ENCODE measurements at regions not wholly inside any gene's neighbourhood (a gene's known extent, or its start where the extent isn't known, plus 50 kb on each side); places are given as distances from the start of the nearest gene placed in this dataset.

DNA sequence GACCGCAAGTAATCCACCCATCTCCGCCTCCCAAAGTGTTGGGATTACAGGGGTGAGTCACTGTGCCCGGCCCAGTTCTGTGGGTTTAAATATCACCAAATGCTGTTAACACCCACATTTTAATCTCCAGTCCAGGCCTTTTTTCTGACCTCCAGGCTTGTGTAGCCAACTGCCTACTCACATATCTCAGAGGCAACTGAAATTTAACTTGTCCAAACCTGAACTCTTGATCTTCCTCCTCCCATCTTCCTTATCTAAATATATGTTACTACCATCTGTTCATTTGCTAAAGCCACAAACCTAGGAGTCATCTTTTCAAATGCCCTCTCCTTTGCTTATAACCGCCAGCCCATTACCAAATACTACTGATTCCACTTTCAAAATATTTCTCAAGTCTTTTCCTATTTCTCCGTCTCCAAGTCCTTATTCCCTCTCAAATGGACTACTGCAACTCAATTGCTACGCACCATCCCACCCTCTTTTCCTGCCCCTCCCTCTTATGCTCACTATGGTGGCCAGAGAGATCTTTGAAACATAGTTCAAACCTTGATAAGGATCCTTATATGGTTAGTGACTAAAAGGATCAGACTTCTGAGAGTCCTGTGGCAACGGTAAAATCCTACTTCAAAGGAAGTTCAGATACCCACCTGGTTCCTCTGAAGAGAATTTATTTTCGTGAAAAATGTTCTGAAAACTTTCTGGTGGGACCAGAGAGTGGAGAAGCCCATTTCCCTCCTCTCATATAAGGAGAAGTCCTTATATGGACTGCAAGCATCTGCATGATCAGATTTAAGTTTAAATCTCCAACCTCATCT is 78.5 kb upstream of the CDC42BPA start (continued):
- TF ChIP-seq, protein P1, sequence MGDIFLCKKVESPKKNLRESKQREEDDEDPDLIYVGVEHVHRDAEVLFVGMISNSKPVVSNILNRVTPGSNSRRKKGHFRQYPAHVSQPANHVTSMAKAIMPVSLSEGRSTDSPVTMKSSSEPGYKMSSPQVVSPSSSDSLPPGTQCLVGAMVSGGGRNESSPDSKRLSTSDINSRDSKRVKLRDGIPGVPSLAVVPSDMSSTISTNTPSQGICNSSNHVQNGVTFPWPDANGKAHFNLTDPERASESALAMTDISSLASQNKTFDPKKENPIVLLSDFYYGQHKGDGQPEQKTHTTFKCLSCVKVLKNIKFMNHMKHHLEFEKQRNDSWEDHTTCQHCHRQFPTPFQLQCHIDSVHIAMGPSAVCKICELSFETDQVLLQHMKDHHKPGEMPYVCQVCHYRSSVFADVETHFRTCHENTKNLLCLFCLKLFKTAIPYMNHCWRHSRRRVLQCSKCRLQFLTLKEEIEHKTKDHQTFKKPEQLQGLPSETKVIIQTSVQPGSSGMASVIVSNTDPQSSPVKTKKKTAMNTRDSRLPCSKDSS (IDR thresholded peaks at IDR 0.05; ENCODE audit: low read depth, partially characterized antibody): no peak
- TF ChIP-seq FOXK1 (CRISPR knock-in tag; IDR thresholded peaks at IDR 0.05; ENCODE audit: borderline replicate concordance): no peak
- TF ChIP-seq NUFIP1 (IDR thresholded peaks at IDR 0.05; ENCODE audit: partially characterized antibody): no peak
- TF ChIP-seq, protein P2, sequence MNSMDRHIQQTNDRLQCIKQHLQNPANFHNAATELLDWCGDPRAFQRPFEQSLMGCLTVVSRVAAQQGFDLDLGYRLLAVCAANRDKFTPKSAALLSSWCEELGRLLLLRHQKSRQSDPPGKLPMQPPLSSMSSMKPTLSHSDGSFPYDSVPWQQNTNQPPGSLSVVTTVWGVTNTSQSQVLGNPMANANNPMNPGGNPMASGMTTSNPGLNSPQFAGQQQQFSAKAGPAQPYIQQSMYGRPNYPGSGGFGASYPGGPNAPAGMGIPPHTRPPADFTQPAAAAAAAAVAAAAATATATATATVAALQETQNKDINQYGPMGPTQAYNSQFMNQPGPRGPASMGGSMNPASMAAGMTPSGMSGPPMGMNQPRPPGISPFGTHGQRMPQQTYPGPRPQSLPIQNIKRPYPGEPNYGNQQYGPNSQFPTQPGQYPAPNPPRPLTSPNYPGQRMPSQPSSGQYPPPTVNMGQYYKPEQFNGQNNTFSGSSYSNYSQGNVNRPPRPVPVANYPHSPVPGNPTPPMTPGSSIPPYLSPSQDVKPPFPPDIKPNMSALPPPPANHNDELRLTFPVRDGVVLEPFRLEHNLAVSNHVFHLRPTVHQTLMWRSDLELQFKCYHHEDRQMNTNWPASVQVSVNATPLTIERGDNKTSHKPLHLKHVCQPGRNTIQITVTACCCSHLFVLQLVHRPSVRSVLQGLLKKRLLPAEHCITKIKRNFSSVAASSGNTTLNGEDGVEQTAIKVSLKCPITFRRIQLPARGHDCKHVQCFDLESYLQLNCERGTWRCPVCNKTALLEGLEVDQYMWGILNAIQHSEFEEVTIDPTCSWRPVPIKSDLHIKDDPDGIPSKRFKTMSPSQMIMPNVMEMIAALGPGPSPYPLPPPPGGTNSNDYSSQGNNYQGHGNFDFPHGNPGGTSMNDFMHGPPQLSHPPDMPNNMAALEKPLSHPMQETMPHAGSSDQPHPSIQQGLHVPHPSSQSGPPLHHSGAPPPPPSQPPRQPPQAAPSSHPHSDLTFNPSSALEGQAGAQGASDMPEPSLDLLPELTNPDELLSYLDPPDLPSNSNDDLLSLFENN (IDR thresholded peaks at IDR 0.05; ENCODE audit: low read depth in 2 of 2, low read length in 2 of 2): peak; percentile 82 to 90
- TF ChIP-seq, protein P3, sequence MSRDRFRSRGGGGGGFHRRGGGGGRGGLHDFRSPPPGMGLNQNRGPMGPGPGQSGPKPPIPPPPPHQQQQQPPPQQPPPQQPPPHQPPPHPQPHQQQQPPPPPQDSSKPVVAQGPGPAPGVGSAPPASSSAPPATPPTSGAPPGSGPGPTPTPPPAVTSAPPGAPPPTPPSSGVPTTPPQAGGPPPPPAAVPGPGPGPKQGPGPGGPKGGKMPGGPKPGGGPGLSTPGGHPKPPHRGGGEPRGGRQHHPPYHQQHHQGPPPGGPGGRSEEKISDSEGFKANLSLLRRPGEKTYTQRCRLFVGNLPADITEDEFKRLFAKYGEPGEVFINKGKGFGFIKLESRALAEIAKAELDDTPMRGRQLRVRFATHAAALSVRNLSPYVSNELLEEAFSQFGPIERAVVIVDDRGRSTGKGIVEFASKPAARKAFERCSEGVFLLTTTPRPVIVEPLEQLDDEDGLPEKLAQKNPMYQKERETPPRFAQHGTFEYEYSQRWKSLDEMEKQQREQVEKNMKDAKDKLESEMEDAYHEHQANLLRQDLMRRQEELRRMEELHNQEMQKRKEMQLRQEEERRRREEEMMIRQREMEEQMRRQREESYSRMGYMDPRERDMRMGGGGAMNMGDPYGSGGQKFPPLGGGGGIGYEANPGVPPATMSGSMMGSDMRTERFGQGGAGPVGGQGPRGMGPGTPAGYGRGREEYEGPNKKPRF (IDR thresholded peaks at IDR 0.05; ENCODE audit: low read depth, low read length): no peak
- TF ChIP-seq NRF1 (conservative IDR thresholded peaks at IDR 0.05 in 1 of 2, IDR thresholded peaks at IDR 0.05 in 1 of 2): peak in 1 of 2 experiments; percentile 32; a peak in 2 of 4 replicates
- peak; percentile 99 for TF ChIP-seq ZBTB17 (CRISPR knock-in tag; IDR thresholded peaks at IDR 0.05)
- TF ChIP-seq, protein P4, sequence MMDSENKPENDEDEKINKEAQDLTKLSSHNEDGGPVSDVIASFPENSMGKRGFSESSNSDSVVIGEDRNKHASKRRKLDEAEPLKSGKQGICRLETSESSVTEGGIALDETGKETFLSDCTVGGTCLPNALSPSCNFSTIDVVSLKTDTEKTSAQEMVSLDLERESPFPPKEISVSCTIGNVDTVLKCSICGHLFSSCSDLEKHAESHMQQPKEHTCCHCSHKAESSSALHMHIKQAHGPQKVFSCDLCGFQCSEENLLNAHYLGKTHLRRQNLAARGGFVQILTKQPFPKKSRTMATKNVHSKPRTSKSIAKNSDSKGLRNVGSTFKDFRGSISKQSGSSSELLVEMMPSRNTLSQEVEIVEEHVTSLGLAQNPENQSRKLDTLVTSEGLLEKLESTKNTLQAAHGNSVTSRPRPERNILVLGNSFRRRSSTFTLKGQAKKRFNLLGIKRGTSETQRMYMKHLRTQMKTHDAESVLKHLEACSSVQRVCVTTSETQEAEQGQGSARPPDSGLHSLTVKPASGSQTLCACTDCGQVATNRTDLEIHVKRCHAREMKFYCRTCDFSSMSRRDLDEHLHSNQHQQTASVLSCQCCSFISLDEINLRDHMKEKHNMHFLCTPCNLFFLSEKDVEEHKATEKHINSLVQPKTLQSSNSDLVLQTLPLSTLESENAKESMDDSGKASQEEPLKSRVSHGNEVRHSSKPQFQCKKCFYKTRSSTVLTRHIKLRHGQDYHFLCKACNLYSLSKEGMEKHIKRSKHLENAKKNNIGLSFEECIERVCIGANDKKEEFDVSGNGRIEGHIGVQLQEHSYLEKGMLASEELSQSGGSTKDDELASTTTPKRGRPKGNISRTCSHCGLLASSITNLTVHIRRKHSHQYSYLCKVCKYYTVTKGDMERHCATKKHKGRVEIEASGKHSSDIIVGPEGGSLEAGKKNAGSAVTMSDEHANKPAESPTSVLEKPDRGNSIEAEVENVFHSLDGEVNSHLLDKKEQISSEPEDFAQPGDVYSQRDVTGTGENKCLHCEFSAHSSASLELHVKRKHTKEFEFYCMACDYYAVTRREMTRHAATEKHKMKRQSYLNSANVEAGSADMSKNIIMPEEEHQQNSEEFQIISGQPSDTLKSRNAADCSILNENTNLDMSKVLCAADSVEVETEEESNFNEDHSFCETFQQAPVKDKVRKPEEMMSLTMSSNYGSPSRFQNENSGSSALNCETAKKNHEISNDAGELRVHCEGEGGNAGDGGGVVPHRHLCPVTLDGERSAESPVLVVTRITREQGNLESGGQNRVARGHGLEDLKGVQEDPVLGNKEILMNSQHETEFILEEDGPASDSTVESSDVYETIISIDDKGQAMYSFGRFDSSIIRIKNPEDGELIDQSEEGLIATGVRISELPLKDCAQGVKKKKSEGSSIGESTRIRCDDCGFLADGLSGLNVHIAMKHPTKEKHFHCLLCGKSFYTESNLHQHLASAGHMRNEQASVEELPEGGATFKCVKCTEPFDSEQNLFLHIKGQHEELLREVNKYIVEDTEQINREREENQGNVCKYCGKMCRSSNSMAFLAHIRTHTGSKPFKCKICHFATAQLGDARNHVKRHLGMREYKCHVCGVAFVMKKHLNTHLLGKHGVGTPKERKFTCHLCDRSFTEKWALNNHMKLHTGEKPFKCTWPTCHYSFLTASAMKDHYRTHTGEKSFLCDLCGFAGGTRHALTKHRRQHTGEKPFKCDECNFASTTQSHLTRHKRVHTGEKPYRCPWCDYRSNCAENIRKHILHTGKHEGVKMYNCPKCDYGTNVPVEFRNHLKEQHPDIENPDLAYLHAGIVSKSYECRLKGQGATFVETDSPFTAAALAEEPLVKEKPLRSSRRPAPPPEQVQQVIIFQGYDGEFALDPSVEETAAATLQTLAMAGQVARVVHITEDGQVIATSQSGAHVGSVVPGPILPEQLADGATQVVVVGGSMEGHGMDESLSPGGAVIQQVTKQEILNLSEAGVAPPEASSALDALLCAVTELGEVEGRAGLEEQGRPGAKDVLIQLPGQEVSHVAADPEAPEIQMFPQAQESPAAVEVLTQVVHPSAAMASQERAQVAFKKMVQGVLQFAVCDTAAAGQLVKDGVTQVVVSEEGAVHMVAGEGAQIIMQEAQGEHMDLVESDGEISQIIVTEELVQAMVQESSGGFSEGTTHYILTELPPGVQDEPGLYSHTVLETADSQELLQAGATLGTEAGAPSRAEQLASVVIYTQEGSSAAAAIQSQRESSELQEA (IDR thresholded peaks at IDR 0.05; ENCODE audit: low read depth): no peak
- no peak for TF ChIP-seq ZNF551 (CRISPR knock-in tag; IDR thresholded peaks at IDR 0.05)
- TF ChIP-seq FOXM1 (IDR thresholded peaks at IDR 0.05; ENCODE audit: low read depth): peak; percentile 95
- no peak for TF ChIP-seq FOXM1 (CRISPR knock-in tag; IDR thresholded peaks at IDR 0.05; ENCODE audit: low read depth)
